K562 (cell line): ENCODE measurements at regions not wholly inside any gene's neighbourhood (a gene's known extent, or its start where the extent isn't known, plus 50 kb on each side); places are given as distances from the start of the nearest gene placed in this dataset.

Source experiments
- ATAC-seq: fragments of 200-7000 bp; cut with Tn5 transposase; 3 replicates; pipeline ENCODE4 v1.9.1; 2020; ENCODE audit warnings: moderate library complexity
- BruUV-seq: library from RNA; stranded (reverse); fragments of 400-500 nt; replicated peaks from 2 replicates; lab custom pipeline; 2021; lab: Mats Ljungman, UMichigan
- CTCF ChIA-PET: fragments of 300-600 bp; formaldehyde crosslinking; extraction: SDS; loops from one replicate; lab custom pipeline; 2021; ENCODE audit warnings: low intra/inter-chr PET ratio; lab: Yijun Ruan, JAX
- POLR2A ChIA-PET: fragments of 300-600, 350-650 bp; sonication (Branson Sonifier 250); formaldehyde crosslinking; extraction: SDS; loops from one replicate; lab custom pipeline; 2021; ENCODE audit warnings: antibody characterized with exemption, inconsistent platforms; lab: Yijun Ruan, JAX
- DNase-seq, 4 experiments: peaks; one replicate each; pipeline versions ENCODE4 v3.0.0 to v3.0.0-alpha.2; 2011 to 2018; ENCODE audit warnings: low spot score in 3 of 4, mixed read lengths in 3 of 4; ENCODE audit errors: extremely low read depth in 1 of 4
- FAIRE-seq: peaks from 2 replicates; lab custom pipeline; 2011; peaks lifted over from hg19 to GRCh38; lab: Jason Lieb, UNC
- H2AFZ ChIP-seq: 2 replicates; pipeline ENCODE4 v1.6.0; 2011; ENCODE audit warnings: low read depth, low read length, control low read depth, inconsistent platforms
- H3K27ac ChIP-seq: fragments of 200-600 bp; 3 replicates; pipeline ENCODE4 v1.8.0; 2011; ENCODE audit warnings: low read depth, mild to moderate bottlenecking, control low read depth, inconsistent platforms, low read length, moderate library complexity, mixed read lengths; ENCODE audit errors: extremely low read depth
- H3K27me3 ChIP-seq, 2 experiments: fragments of 300-600 bp in 1 of 2; 2 replicates in 1 of 2; 3 replicates in 1 of 2; pipeline versions ENCODE4 v1.6.0 to v1.8.0; 2011; ENCODE audit warnings: inconsistent platforms in 2 of 2, low read length in 2 of 2, mild to moderate bottlenecking in 1 of 2, mixed read lengths in 1 of 2, moderate library complexity in 1 of 2; ENCODE audit not compliant: control insufficient read depth in 2 of 2, insufficient read depth in 2 of 2
- H3K36me3 ChIP-seq: fragments of 300-600 bp; 3 replicates; pipeline ENCODE4 v1.8.0; 2011; ENCODE audit warnings: mild to moderate bottlenecking, low read length, inconsistent platforms; ENCODE audit not compliant: control insufficient read depth, insufficient read depth
- H3K4me1 ChIP-seq, 2 experiments: fragments of 200-600 bp in 1 of 2; replicated peaks in 1 of 2; 2 replicates in 1 of 2; 3 replicates in 1 of 2; pipeline versions ENCODE4 v1.5.1 to v1.8.0; 2011; ENCODE audit warnings: inconsistent platforms in 2 of 2, low read length in 2 of 2, mild to moderate bottlenecking in 1 of 2, mixed read lengths in 1 of 2, moderate library complexity in 1 of 2; ENCODE audit not compliant: control insufficient read depth in 2 of 2, insufficient read depth in 2 of 2
- H3K4me2 ChIP-seq: 2 replicates; pipeline ENCODE4 v1.6.1; 2011; ENCODE audit warnings: low read length, control low read depth, inconsistent platforms, mixed read lengths; ENCODE audit not compliant: insufficient read depth
- H3K4me3 ChIP-seq: fragments of 200-600 bp; sonication (generic), shearing (Covaris generic); 2 replicates; pipeline ENCODE4 v1.5.1; 2016; ENCODE audit warnings: control low read depth, inconsistent platforms
- H3K79me2 ChIP-seq: fragments of 200-600 bp; 3 replicates; pipeline ENCODE4 v1.8.0; 2011; ENCODE audit warnings: low read length, inconsistent platforms; ENCODE audit not compliant: control insufficient read depth, insufficient read depth
- H3K9ac ChIP-seq, 2 experiments: 2 replicates each; pipeline versions ENCODE4 v1.6.0 to v1.6.1; 2011; ENCODE audit warnings: low read depth in 2 of 2, low read length in 2 of 2, control low read depth in 1 of 2, inconsistent platforms in 1 of 2, mild to moderate bottlenecking in 1 of 2, mixed read lengths in 1 of 2; ENCODE audit not compliant: insufficient read depth in 1 of 2
- H3K9me1 ChIP-seq: one replicate; pipeline ENCODE4 v1.6.0; 2011; ENCODE audit warnings: inconsistent platforms, mild to moderate bottlenecking, low read length, moderate library complexity; ENCODE audit not compliant: control insufficient read depth, insufficient read depth
- H3K9me3 ChIP-seq: replicated peaks from 2 replicates; pipeline ENCODE4 v1.5.1; 2011; ENCODE audit warnings: low read depth, low read length, inconsistent platforms; ENCODE audit not compliant: control insufficient read depth, insufficient read depth
- H4K20me1 ChIP-seq: replicated peaks from 2 replicates; pipeline ENCODE4 v1.6.1; 2011; ENCODE audit warnings: low read length, inconsistent platforms, mixed read lengths; ENCODE audit not compliant: control insufficient read depth, insufficient read depth
- CAMTA2 ChIP-seq: fragments of 250-450 bp; sonication (Bioruptor Pico); conservative IDR thresholded peaks from 2 replicates; pipeline ENCODE4 v1.5.1; 2022
- CTCFL ChIP-seq: IDR thresholded peaks from 2 replicates; pipeline ENCODE4 v1.6.1; 2011; ENCODE audit warnings: borderline replicate concordance, low read depth, mild to moderate bottlenecking, moderate library complexity, low read length; ENCODE audit not compliant: insufficient read depth, poor library complexity, severe bottlenecking
- RAD21 ChIP-seq, 2 experiments: fragments of 250-450 bp in 1 of 2; fragments of 450-650 bp in 1 of 2; sonication (Bioruptor Pico) in 1 of 2; formaldehyde crosslinking in 1 of 2; IDR thresholded peaks in 1 of 2; conservative IDR thresholded peaks in 1 of 2; 2 replicates each; pipeline versions ENCODE4 v1.4.0 to v1.8.0; 2020 to 2022; ENCODE audit warnings: mild to moderate bottlenecking in 2 of 2, moderate library complexity in 1 of 2
- RHOXF2B ChIP-seq: fragments of 250-450 bp; sonication (Bioruptor Pico); conservative IDR thresholded peaks from 2 replicates; pipeline ENCODE4 v1.5.1; 2021
- SAP30 ChIP-seq: fragments of 200-600 bp; sonication (generic); IDR thresholded peaks from 2 replicates; pipeline ENCODE4 v1.6.1; 2012; ENCODE audit warnings: borderline replicate concordance, low read depth, mild to moderate bottlenecking, moderate library complexity, low read length, control low read depth, inconsistent platforms; ENCODE audit not compliant: insufficient read depth, poor library complexity, severe bottlenecking
- SMC3 ChIP-seq: conservative IDR thresholded peaks from 2 replicates; pipeline ENCODE4 v1.6.1; 2011; ENCODE audit warnings: low read depth, low read length, improper control_type of control experiment; ENCODE audit not compliant: insufficient read depth
- TEAD1 ChIP-seq, 2 experiments: fragments of 450-650 bp in 1 of 2; sonication (generic) in 1 of 2; formaldehyde crosslinking; IDR thresholded peaks; 2 replicates each; pipeline versions ENCODE4 v1.4.0 to v1.8.0; 2020 to 2022; ENCODE audit warnings: mild to moderate bottlenecking in 2 of 2, missing genetic modification reagents in 1 of 2
- ZBTB49 ChIP-seq: sonication (generic); formaldehyde crosslinking; IDR thresholded peaks from 2 replicates; pipeline ENCODE4 v1.8.0; 2022; ENCODE audit warnings: missing genetic modification reagents, mild to moderate bottlenecking, borderline replicate concordance
- ZFP36 ChIP-seq: fragments of 150-350 bp; IDR thresholded peaks from 2 replicates; pipeline ENCODE4 v1.6.1; 2018; ENCODE audit warnings: low read length, low read depth; ENCODE audit not compliant: partially characterized antibody
- ZNF644 ChIP-seq: fragments of 200-800 bp; sonication (Bioruptor generic); IDR thresholded peaks from 2 replicates; pipeline ENCODE4 v1.6.1; 2016; ENCODE audit warnings: low read depth, missing genetic modification characterization, missing compliant biosample characterization
- WGBS: fragments of 100-300 bp; shearing (Covaris generic); methylation state at CpG from one replicate; pipeline ENCODE4 v1.1.6; 2016; ENCODE audit warnings: low coverage, mixed read lengths; ENCODE audit not compliant: insufficient coverage; ENCODE audit errors: missing lambda C conversion rate; 5-methylcytosine and 5-hydroxymethylcytosine counted together
- in situ Hi-C: fragments of 300-500 bp; cut with MboI; formaldehyde crosslinking; loops from 4 replicates; pipeline ENCODE4 v1.15.0; 2018; ENCODE audit warnings: inconsistent platforms, mixed read lengths
- intact Hi-C: fragments of 100-400 bp; cut with micrococcal nuclease; formaldehyde crosslinking; loops from 2 replicates; pipeline ENCODE4 v1.14.2; 2022

GRCh38 chr2:238719641-238720040, 128.2 kb upstream of the TWIST2 start:
- Histone ChIP-seq H3K36me3 (no peaks in the 10 kb centered on the region), H3K79me2 (no peaks in the 10 kb centered on the region), H3K9ac (no peak overlapping the region), H2AFZ (no peak overlapping the region), H3K9me1 (no peaks in the 10 kb centered on the region), H3K27me3 (peaks cover 0 to 9% of the 10 kb centered on the region in 2 experiments; a peak in 1 of 5 replicates)
- intact Hi-C loops, result loop anchor here (5.0 kb wide), 1 partner anchor 68 kb away; no protein-coding TSS in a partner anchor
- DNase-seq, result no peak
- ATAC-seq, result no peak
- TF ChIP-seq CAMTA2 (CRISPR knock-in tag) (no peak), ZNF644 (no peak), ZFP36 (no peak), SAP30 (no peak)
- TF ChIP-seq, all 486 proteins: peak for 0
- ChIA-PET CTCF (no interaction called here), POLR2A (no interaction called here)
- Histone ChIP-seq H4K20me1 (no peaks in the 10 kb centered on the region), H3K27ac (no peak overlapping the region), H3K4me2 (no peak overlapping the region), H3K4me1 (no peaks in the 10 kb centered on the region), H3K4me3 (no peak overlapping the region), H3K9me3 (no peaks in the 10 kb centered on the region)
- FAIRE-seq, result no peak
- BruUV-seq, result no TSS peak
- in situ Hi-C loops, result no loop called here
- 0% methylated on average over 9 of the region's 10 CpGs for WGBS

GRCh38 chr2:238720232-238720672, 127.6 kb upstream of the TWIST2 start:
- DNase-seq, result peak; percentile 22 to 63 (median 52)
- Histone ChIP-seq H3K9me3 (no peaks in the 10 kb centered on the region), H3K4me1 (no peaks in the 10 kb centered on the region), H3K27ac (no peak overlapping the region), H3K4me2 (no peak overlapping the region), H3K4me3 (no peak overlapping the region), H3K79me2 (no peaks in the 10 kb centered on the region), H3K9me1 (no peaks in the 10 kb centered on the region), H3K27me3 (peaks cover 0 to 9% of the 10 kb centered on the region in 2 experiments; a peak in 1 of 5 replicates), H2AFZ (no peak overlapping the region), H3K9ac (no peak overlapping the region), H3K36me3 (no peaks in the 10 kb centered on the region), H4K20me1 (no peaks in the 10 kb centered on the region)
- no TSS peak for BruUV-seq
- ChIA-PET CTCF (no interaction called here), POLR2A (no interaction called here)
- in situ Hi-C loops, result no loop called here
- FAIRE-seq, result no peak
- 2% methylated on average over 13 of the region's 15 CpGs for WGBS
- intact Hi-C loops, result loop anchor here (5.0 kb wide), 1 partner anchor 67 kb away; no protein-coding TSS in a partner anchor
- ATAC-seq, result peak; percentile 75
- TF ChIP-seq RAD21 (CRISPR knock-in tag; conservative IDR thresholded peaks at IDR 0.05 in 1 of 2, IDR thresholded peaks at IDR 0.05 in 1 of 2), result peak in 1 of 2 experiments; percentile 34; a peak in 1 of 4 replicates
- peak; percentile 38; the same call in 1 of the 2 replicates for TF ChIP-seq SMC3
- TF ChIP-seq TEAD1 (CRISPR knock-in tag; IDR thresholded peaks at IDR 0.05), result no peak
- peak; percentile 43 for TF ChIP-seq CTCFL
- TF ChIP-seq ZBTB49 (CRISPR knock-in tag), result no peak
- TF ChIP-seq RHOXF2B, result no peak
